GM12878 (cell line): ENCODE measurements at regions not wholly inside any gene's neighbourhood (a gene's known extent, or its start where the extent isn't known, plus 50 kb on each side); places are given as distances from the start of the nearest gene placed in this dataset.

Experiments used
- CUX1 ChIP-seq: IDR thresholded peaks from 2 replicates; pipeline ENCODE4 v1.6.1; 2012; ENCODE audit warnings: improper control_type of control experiment, low read depth, low read length; ENCODE audit not compliant: insufficient replicate concordance
- E2F4 ChIP-seq: IDR thresholded peaks from 2 replicates; pipeline ENCODE4 v1.6.1; 2012; ENCODE audit warnings: low read depth, low read length, improper control_type of control experiment
- EGR1 ChIP-seq, 2 experiments: IDR thresholded peaks; 1 replicate in 1 of 2; 2 replicates in 1 of 2; pipeline ENCODE4 v1.6.1; 2011 to 2012; ENCODE audit warnings: low read depth in 2 of 2, low read length in 2 of 2, borderline replicate concordance in 1 of 2, mild to moderate bottlenecking in 1 of 2, moderate library complexity in 1 of 2
- HCFC1 ChIP-seq: fragments of 150-350 bp; IDR thresholded peaks from 2 replicates; pipeline ENCODE4 v1.6.1; 2014; ENCODE audit warnings: low read length
- KAT2A ChIP-seq: conservative IDR thresholded peaks from 2 replicates; pipeline ENCODE4 v1.6.1; 2011; ENCODE audit warnings: low read depth, low read length; ENCODE audit not compliant: control insufficient read depth
- SREBF2 ChIP-seq: IDR thresholded peaks from 2 replicates; pipeline ENCODE4 v1.6.1; 2012; ENCODE audit warnings: mild to moderate bottlenecking, low read length
- SRF ChIP-seq, 2 experiments: IDR thresholded peaks; 2 replicates each; pipeline ENCODE4 v1.6.1; 2011; ENCODE audit warnings: low read depth in 2 of 2, low read length in 2 of 2, mild to moderate bottlenecking in 1 of 2, moderate library complexity in 1 of 2
- ZNF217 ChIP-seq: fragments of 450-650 bp; IDR thresholded peaks from 2 replicates; pipeline ENCODE4 v1.6.1; 2017; ENCODE audit warnings: antibody characterized with exemption, mild to moderate bottlenecking
- TF ChIP-seq, protein P1 (sequence below): IDR thresholded peaks from 2 replicates; pipeline ENCODE4 v1.6.1; 2012; ENCODE audit warnings: low read depth, low read length, improper control_type of control experiment

DNA sequence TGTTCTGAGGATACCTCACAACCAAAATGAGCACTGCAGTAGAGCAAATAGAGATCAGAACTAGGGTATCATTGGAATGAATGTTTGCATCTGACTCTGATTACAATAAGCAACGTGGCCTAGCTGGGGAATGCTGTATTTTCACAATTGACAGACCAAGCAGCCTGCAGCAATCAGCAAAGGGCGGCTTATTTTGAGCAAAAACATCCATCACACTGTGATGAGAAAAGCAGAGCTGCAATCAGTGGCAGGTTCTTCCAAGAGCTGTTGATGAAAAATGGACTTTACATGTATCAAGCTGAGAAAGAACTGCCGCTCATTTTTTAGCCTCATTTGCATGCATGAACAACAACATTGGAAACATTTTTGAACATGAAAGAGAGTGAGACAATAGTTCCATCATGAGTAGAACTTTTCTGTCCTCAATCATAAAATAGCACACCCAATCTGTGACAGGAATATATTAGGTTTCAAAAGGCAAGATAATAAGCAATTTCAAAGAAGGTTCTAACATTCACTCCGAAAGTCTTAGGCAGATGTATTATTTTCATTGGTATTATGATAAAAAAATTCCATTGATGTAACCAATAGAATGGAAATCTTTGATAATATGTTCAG is 249.7 kb upstream of the FBXO33 start (continued):
- TF ChIP-seq CUX1 (no peak), SRF (IDR thresholded peaks at IDR 0.05; ENCODE audit: low read depth in 2 of 2, low read length in 2 of 2) (no peak), EGR1 (IDR thresholded peaks at IDR 0.05; ENCODE audit: borderline replicate concordance in 1 of 2, low read depth in 2 of 2, low read length in 2 of 2) (no peak), ZNF217 (no peak), HCFC1 (no peak), E2F4 (no peak), SREBF2 (no peak), KAT2A (no peak)
- TF ChIP-seq, protein P1, sequence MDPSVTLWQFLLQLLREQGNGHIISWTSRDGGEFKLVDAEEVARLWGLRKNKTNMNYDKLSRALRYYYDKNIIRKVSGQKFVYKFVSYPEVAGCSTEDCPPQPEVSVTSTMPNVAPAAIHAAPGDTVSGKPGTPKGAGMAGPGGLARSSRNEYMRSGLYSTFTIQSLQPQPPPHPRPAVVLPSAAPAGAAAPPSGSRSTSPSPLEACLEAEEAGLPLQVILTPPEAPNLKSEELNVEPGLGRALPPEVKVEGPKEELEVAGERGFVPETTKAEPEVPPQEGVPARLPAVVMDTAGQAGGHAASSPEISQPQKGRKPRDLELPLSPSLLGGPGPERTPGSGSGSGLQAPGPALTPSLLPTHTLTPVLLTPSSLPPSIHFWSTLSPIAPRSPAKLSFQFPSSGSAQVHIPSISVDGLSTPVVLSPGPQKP = no peak
